BJ (cell line): ENCODE measurements at regions not wholly inside any gene's neighbourhood (a gene's known extent, or its start where the extent isn't known, plus 50 kb on each side); places are given as distances from the start of the nearest gene placed in this dataset.

ENCODE experiments used
- CTCF ChIA-PET: fragments of 350-600 bp; formaldehyde crosslinking; extraction: SDS; loops from one replicate; lab custom pipeline; 2021; ENCODE audit warnings: antibody characterized with exemption, inconsistent platforms; lab: Yijun Ruan, JAX
- POLR2A ChIA-PET: fragments of 300-600 bp; sonication (Branson Sonifier 250); formaldehyde crosslinking; extraction: SDS; loops from one replicate; lab custom pipeline; 2021; ENCODE audit warnings: antibody characterized with exemption; lab: Charles Lee
- DNase-seq: peaks from one replicate; pipeline ENCODE4 v3.0.0-alpha.2; 2011; ENCODE audit warnings: low read depth
- H3K27me3 ChIP-seq: 2 replicates; pipeline ENCODE4 v1.6.0; 2011; ENCODE audit warnings: low read length; ENCODE audit not compliant: control insufficient read depth, insufficient read depth
- H3K36me3 ChIP-seq: 2 replicates; pipeline ENCODE4 v1.5.1; 2011; ENCODE audit warnings: low read length; ENCODE audit not compliant: control insufficient read depth, insufficient read depth
- H3K4me3 ChIP-seq: 2 replicates; pipeline ENCODE4 v1.5.1; 2011; ENCODE audit warnings: low read depth, mild to moderate bottlenecking, control low read depth, low read length
- CTCF ChIP-seq: IDR thresholded peaks from 2 replicates; pipeline ENCODE4 v1.5.1; 2011; ENCODE audit warnings: low read depth, mild to moderate bottlenecking, control low read depth, inconsistent platforms, low read length, moderate library complexity; ENCODE audit not compliant: insufficient read depth

- Histone ChIP-seq H3K36me3 (no peaks in the 10 kb centered on the region), H3K4me3 (no peak overlapping the region), H3K27me3 (peaks cover 1% of the 10 kb centered on the region; the same call in 1 of the 2 replicates)
- no peak for TF ChIP-seq CTCF
- CTCF ChIA-PET = no interaction called here
- POLR2A ChIA-PET = no interaction called here
- no peak for DNase-seq
These were observed 352.9 kb downstream of the CTTN start for GRCh38 chr11:70751142-70751734.

GRCh38 chr11:70755410-70756158, 357.3 kb downstream of the CTTN start:
- Histone ChIP-seq H3K36me3 (no peaks in the 10 kb centered on the region), H3K27me3 (peaks cover 5% of the 10 kb centered on the region), H3K4me3 (no peak overlapping the region)
- ChIA-PET CTCF (interaction anchor here (0.6 to 5.3 kb wide), 14 partner anchors 10 to 339 kb away, joined by 3 to 54 read pairs (median 3); no protein-coding TSS in a partner anchor), POLR2A (no interaction called here)
- DNase-seq = peak; percentile 4
- peak; percentile 99 for TF ChIP-seq CTCF

GRCh38 chr11:70756341-70756740, 358.0 kb downstream of the CTTN start:
- DNase-seq = no peak
- CTCF ChIA-PET = interaction anchor here (0.6 to 5.3 kb wide), 16 partner anchors 9 to 340 kb away, joined by 3 to 54 read pairs (median 3); no protein-coding TSS in a partner anchor
- POLR2A ChIA-PET = interaction anchor here (0.6 kb wide), 1 partner anchor 321 kb away, joined by 21 read pairs; no protein-coding TSS in a partner anchor
- TF ChIP-seq CTCF = no peak
- no peak overlapping the region for H3K4me3 ChIP-seq
- no peaks in the 10 kb centered on the region for H3K36me3 ChIP-seq
- H3K27me3 ChIP-seq = peaks cover 5% of the 10 kb centered on the region

- no peak for TF ChIP-seq CTCF
- Histone ChIP-seq H3K36me3 (no peaks in the 10 kb centered on the region), H3K4me3 (no peak overlapping the region), H3K27me3 (peaks cover 5% of the 10 kb centered on the region)
- DNase-seq = no peak
- CTCF ChIA-PET = interaction anchor here (0.8 to 5.3 kb wide), 6 partner anchors 12 to 291 kb away, joined by 3 to 54 read pairs (median 3); no protein-coding TSS in a partner anchor
- POLR2A ChIA-PET = interaction anchor here (0.6 kb wide), 1 partner anchor 320 kb away, joined by 21 read pairs; no protein-coding TSS in a partner anchor
These were observed 358.4 kb downstream of the CTTN start for GRCh38 chr11:70756756-70757155.

- POLR2A ChIA-PET = no interaction called here
- CTCF ChIA-PET = interaction anchor here (0.8 to 5.3 kb wide), 5 partner anchors 8 to 292 kb away, joined by 3 to 54 read pairs (median 3); no protein-coding TSS in a partner anchor
These were observed 358.9 kb downstream of the CTTN start for GRCh38 chr11:70757241-70757640.

More at GRCh38 chr11:70757241-70757640, 358.9 kb downstream of the CTTN start:
- no peak for TF ChIP-seq CTCF
- H3K36me3 ChIP-seq = no peaks in the 10 kb centered on the region
- H3K27me3 ChIP-seq = peaks cover 5% of the 10 kb centered on the region
- H3K4me3 ChIP-seq = no peak overlapping the region
- DNase-seq = no peak
